Lower lobe of right lung (tissue), 2 donors: ENCODE measurements at regions not wholly inside any gene's neighbourhood (a gene's known extent, or its start where the extent isn't known, plus 50 kb on each side); places are given as distances from the start of the nearest gene placed in this dataset.

Experiments
- ATAC-seq, 2 donors: fragments of 200-7000 bp; cut with Tn5 transposase; one replicate each; pipeline ENCODE4 v1.9.1; 2020 to 2022; ENCODE audit warnings: mild to moderate bottlenecking in 2 of 2, moderate library complexity in 2 of 2
- DNase-seq: peaks from one replicate; pipeline ENCODE4 v3.0.0-alpha.2; 2020
- H3K27ac ChIP-seq: fragments of 200-600 bp; one replicate; pipeline ENCODE4 v1.8.0; 2022
- H3K27me3 ChIP-seq: fragments of 200-600 bp; one replicate; pipeline ENCODE4 v1.8.0; 2022; ENCODE audit warnings: low read depth
- H3K36me3 ChIP-seq: fragments of 200-600 bp; one replicate; pipeline ENCODE4 v1.8.0; 2022; ENCODE audit warnings: mild to moderate bottlenecking
- H3K4me1 ChIP-seq: fragments of 200-600 bp; one replicate; pipeline ENCODE4 v1.8.0; 2022
- H3K4me3 ChIP-seq: fragments of 200-600 bp; one replicate; pipeline ENCODE4 v1.8.0; 2022; ENCODE audit warnings: mild to moderate bottlenecking
- H3K9me3 ChIP-seq: fragments of 200-600 bp; one replicate; pipeline ENCODE4 v1.8.0; 2022
- intact Hi-C: fragments of 100-400 bp; cut with DNase I; formaldehyde crosslinking; loops from one replicate; pipeline ENCODE4 v1.11.0; 2022
- TF ChIP-seq, protein P1 (sequence below): fragments of 200-600 bp; IDR thresholded peaks from one replicate; pipeline ENCODE4 v1.8.0; 2022; ENCODE audit warnings: antibody characterized with exemption, mild to moderate bottlenecking
- donor health status: DM: no; HTN: yes; CAD: no; lungs with severe emphysema.

DNA sequence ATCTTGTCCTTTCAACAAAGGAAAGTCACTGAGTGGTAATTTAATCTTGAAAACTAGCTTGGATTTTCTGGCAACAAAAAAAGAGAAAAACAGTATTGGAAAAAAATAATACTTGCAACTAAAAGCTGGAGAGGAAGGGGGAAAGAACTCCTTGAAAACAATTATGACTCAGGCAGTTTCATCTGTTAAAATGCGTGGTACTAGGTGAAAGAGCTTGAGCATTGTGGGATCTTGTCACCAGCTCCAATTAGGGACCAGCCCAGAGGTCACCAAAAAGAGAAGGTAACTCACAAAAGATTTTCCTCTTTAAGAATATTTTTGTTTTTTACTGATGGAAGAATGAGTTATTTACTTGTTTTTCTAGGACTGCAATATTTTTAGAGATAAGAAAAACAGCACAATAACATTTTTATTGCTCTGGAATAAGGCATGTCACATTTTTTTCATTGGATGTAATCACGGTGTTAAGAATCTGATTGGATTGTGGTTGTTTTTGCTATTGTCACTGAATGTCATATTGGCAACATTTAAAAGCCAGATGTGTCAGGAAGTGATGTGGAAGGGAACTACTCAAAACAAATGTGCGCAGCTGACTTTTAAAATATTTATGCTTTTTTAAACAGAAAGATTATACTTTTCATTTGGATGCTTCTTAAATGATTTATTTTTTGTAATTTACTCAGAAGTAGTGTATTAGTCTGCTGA lies 78.5 kb upstream of the ADAMTS5 start:
- H3K27ac ChIP-seq: no peak overlapping the region
- H3K4me1 ChIP-seq: no peaks in the 10 kb centered on the region
- no peaks in the 10 kb centered on the region for H3K9me3 ChIP-seq
- intact Hi-C loops: no loop called here
- H3K36me3 ChIP-seq: no peaks in the 10 kb centered on the region
- H3K27me3 ChIP-seq: no peaks in the 10 kb centered on the region
- no peak overlapping the region for H3K4me3 ChIP-seq
- no peak for DNase-seq
- no peak for ATAC-seq
- TF ChIP-seq, protein P1, sequence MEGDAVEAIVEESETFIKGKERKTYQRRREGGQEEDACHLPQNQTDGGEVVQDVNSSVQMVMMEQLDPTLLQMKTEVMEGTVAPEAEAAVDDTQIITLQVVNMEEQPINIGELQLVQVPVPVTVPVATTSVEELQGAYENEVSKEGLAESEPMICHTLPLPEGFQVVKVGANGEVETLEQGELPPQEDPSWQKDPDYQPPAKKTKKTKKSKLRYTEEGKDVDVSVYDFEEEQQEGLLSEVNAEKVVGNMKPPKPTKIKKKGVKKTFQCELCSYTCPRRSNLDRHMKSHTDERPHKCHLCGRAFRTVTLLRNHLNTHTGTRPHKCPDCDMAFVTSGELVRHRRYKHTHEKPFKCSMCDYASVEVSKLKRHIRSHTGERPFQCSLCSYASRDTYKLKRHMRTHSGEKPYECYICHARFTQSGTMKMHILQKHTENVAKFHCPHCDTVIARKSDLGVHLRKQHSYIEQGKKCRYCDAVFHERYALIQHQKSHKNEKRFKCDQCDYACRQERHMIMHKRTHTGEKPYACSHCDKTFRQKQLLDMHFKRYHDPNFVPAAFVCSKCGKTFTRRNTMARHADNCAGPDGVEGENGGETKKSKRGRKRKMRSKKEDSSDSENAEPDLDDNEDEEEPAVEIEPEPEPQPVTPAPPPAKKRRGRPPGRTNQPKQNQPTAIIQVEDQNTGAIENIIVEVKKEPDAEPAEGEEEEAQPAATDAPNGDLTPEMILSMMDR: no peak

DNA sequence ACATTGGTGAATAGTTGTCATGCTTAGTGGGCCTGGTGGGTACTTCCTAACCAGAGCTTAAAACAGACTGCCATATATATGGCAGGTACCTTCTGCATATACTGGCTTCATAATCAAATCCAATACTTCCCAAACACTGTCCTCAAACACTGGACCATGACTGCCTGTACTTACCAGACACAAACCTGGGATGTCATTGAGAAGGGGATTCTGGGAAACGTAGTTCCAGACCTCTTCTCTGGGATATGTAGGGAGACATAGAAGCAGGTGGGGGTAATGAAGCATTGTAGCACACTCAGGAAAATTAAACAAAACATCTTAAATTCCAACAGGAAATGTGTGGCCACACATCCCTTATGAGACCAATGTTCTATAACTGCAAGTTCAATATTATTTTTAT lies 76.5 kb upstream of the ADAMTS5 start:
- no peaks in the 10 kb centered on the region for H3K4me1 ChIP-seq
- no peaks in the 10 kb centered on the region for H3K36me3 ChIP-seq
- no peaks in the 10 kb centered on the region for H3K9me3 ChIP-seq
- TF ChIP-seq, protein P1: no peak
- DNase-seq (no peak), ATAC-seq (no peak)
- no peak overlapping the region for H3K4me3 ChIP-seq
- H3K27ac ChIP-seq: no peak overlapping the region
- intact Hi-C loops: no loop called here
- H3K27me3 ChIP-seq: no peaks in the 10 kb centered on the region

DNA sequence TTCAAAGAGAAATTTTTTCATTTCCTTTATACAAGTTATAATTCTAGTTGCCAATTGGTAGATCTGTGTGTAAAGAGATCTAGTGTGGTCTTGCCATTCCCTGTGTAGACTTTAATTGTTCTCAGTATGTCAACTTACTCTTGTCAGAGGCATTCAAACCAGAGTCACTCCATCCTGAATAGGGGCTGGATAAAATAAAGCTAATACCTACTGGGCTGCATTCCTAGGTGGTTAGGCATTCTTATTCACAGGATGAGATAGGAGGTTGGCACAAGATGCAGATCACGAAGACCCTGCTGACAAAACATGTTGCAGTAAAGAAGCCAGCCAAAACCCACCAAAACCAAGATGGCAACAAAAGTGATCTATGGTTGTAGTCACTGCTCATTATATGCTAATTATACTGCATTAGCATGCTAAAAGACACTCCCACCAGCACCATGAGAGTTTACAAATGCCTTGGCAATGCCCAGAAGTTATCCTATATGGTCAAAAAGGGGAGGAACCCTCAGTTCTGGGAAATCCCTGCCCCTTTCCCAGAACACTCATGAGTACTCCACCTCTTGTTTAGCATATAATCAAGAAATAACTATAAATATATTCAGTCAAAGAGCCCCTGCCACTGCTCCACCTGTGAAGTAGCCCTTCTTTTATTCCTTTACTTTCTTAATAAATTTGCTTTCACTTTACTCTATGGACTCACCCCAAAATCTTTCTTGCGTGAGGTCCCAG lies 74.0 kb upstream of the ADAMTS5 start:
- ATAC-seq: no peak
- H3K27me3 ChIP-seq: no peaks in the 10 kb centered on the region
- H3K36me3 ChIP-seq: no peaks in the 10 kb centered on the region
- DNase-seq: no peak
- no peaks in the 10 kb centered on the region for H3K9me3 ChIP-seq
- H3K4me3 ChIP-seq: no peak overlapping the region
- TF ChIP-seq, protein P1: no peak
- intact Hi-C loops: no loop called here
- no peaks in the 10 kb centered on the region for H3K4me1 ChIP-seq
- H3K27ac ChIP-seq: no peak overlapping the region

DNA sequence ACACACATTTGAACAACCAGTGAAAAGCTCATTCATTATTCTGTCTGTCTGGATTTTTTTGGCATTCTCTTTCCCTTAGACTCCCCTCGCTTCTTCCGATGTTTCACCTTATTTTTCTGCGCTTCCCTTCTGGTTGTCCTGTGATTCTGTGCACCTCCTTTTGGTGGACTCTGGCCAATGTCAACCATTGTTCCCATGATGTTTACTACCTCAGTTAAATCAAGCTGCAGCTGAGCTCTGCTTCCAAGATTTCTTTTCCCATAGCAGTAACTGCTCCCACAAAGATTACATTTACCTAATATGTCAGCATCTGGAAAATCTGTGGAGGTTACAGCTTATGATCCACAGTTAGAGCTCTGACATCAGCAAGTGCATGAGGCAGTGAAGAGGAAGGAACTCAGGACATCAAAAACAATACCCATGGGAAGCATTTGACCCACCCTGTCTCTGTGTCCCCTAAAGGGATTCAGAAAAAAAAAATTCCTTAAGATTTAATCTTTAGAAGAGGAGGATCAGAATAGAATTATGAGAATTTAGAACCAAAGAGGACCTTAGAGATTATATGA lies 69.9 kb upstream of the ADAMTS5 start:
- no peaks in the 10 kb centered on the region for H3K36me3 ChIP-seq
- intact Hi-C loops: no loop called here
- no peaks in the 10 kb centered on the region for H3K9me3 ChIP-seq
- ATAC-seq: no peak
- DNase-seq: no peak
- no peak overlapping the region for H3K27ac ChIP-seq
- TF ChIP-seq, protein P1: no peak
- no peaks in the 10 kb centered on the region for H3K4me1 ChIP-seq
- no peak overlapping the region for H3K4me3 ChIP-seq
- H3K27me3 ChIP-seq: no peaks in the 10 kb centered on the region

DNA sequence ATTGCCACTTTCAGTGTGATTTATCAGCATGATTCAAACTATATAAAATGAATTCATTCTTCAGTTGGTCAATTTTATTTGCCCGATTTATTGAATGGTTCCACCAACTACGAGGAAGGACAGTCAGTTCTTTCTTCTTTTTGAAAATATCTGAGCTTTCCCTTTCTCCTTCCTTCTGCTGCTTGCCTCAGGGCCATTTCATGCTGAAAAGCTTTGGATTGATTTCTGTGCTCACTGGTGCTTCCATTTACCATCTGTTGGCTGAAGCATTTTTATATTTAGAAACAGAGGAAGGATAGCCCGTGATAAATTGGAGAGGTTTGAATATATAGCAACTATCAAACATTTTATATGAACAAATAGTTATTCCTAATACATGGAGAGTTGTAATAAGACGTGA lies 68.9 kb upstream of the ADAMTS5 start:
- TF ChIP-seq, protein P1: no peak
- no peak overlapping the region for H3K4me3 ChIP-seq
- H3K27me3 ChIP-seq: no peaks in the 10 kb centered on the region
- ATAC-seq: no peak
- no peak for DNase-seq
- H3K36me3 ChIP-seq: no peaks in the 10 kb centered on the region
- intact Hi-C loops: no loop called here
- no peaks in the 10 kb centered on the region for H3K9me3 ChIP-seq
- no peaks in the 10 kb centered on the region for H3K4me1 ChIP-seq
- no peak overlapping the region for H3K27ac ChIP-seq
